Duodenal mucosa (tissue), 2 donors: ENCODE measurements at regions not wholly inside any gene's neighbourhood (a gene's known extent, or its start where the extent isn't known, plus 50 kb on each side); places are given as distances from the start of the nearest gene placed in this dataset.

Source experiments
- H3K27ac ChIP-seq: one replicate; pipeline ENCODE4 v1.7.0; 2013; ENCODE audit warnings: low read depth, low read length
- H3K27me3 ChIP-seq, 2 donors: one replicate each; pipeline ENCODE4 v1.7.0; 2013; ENCODE audit warnings: low read length in 2 of 2, control low read depth in 1 of 2; ENCODE audit not compliant: insufficient read depth in 2 of 2, control insufficient read depth in 1 of 2
- H3K36me3 ChIP-seq, 2 donors: one replicate each; pipeline ENCODE4 v1.7.0; 2013; ENCODE audit warnings: low read length in 2 of 2, control low read depth in 1 of 2; ENCODE audit not compliant: insufficient read depth in 2 of 2, control insufficient read depth in 1 of 2
- H3K4me1 ChIP-seq, 2 donors: one replicate each; pipeline ENCODE4 v1.7.0; 2013; ENCODE audit warnings: low read length in 2 of 2, control low read depth in 1 of 2; ENCODE audit not compliant: insufficient read depth in 2 of 2, control insufficient read depth in 1 of 2
- H3K4me3 ChIP-seq, 2 donors: one replicate each; pipeline ENCODE4 v1.7.0; 2013; ENCODE audit warnings: low read length in 2 of 2, low read depth in 1 of 2
- H3K9ac ChIP-seq, 2 donors: one replicate each; pipeline ENCODE4 v1.7.0; 2013; ENCODE audit warnings: low read length in 2 of 2, low read depth in 1 of 2
- H3K9me3 ChIP-seq, 2 donors: one replicate each; pipeline ENCODE4 v1.7.0; 2013; ENCODE audit warnings: low read length in 2 of 2, control low read depth in 1 of 2; ENCODE audit not compliant: control insufficient read depth in 1 of 2

DNA sequence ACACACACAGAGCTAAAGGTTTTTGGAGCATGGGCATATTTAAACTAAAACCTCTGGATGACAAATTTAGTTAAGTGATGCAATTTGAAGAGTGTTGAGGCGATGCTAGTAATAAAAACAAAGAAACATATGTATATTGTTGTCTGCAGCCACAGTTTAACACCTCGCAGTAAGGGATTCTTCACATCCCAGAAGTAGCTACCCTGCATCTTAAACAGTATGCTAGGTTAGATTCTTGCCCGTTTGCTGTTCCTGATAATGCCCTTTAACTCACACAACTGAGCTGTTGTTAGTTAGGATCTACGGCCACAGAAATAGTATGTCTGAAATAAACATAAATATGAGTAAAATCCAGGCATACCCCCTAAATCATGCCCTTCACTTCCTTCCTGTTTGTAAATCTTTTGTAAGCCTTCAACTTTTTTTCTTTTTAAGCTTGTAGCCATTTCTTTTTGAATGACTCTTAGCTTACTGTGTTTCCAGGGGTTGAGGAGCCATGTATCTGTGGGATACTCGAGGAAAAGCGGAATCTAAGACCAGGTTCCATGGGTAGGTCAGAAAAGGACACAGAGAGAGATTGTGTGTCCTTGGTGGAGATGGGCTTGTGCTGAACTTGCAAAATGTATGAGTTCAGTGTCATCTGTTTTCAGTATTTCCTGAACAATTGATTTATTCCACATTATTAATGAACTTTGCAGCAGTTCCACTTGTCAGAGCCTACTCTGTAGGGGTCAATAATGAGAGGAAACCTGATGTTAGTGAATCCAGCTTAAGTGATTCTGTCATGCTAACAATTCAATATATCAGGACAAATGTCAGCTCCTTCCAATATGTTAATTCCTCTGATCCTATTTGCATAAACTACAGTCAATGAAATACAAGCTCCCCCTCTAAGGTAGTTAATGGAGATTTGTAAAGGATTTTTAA, 349.6 kb downstream of the GPAT3 start:
- Histone ChIP-seq H3K36me3 (no peaks in the 10 kb centered on the region), H3K4me1 (no peaks in the 10 kb centered on the region)

DNA sequence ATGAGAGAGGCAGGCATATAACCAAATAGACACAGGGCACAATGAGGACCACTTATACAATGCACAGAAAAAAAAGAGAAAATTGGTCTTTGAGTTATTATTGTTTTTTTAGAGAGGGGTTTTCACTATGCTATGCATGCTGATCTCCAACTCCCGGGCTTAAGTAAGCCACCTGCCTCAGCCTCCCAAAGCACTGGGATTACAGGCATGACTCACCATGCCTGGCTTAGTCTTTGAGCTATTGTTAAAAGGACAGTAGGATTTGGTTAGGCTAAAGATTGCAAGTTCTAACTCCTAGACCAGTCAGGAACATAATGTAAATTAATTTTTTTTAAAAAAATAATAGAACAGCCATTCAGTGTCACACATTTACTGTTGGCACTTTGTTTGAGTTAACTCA, 340.1 kb downstream of the GPAT3 start:
- H3K27ac ChIP-seq = no peak overlapping the region
- H3K36me3 ChIP-seq = no peaks in the 10 kb centered on the region

More for the DNA sequence above, 349.6 kb downstream of the GPAT3 start:
- H3K9me3 ChIP-seq = no peaks in the 10 kb centered on the region
- no peak overlapping the region for H3K4me3 ChIP-seq
- H3K27ac ChIP-seq = no peak overlapping the region
- H3K27me3 ChIP-seq = no peaks in the 10 kb centered on the region
- no peak overlapping the region for H3K9ac ChIP-seq

DNA sequence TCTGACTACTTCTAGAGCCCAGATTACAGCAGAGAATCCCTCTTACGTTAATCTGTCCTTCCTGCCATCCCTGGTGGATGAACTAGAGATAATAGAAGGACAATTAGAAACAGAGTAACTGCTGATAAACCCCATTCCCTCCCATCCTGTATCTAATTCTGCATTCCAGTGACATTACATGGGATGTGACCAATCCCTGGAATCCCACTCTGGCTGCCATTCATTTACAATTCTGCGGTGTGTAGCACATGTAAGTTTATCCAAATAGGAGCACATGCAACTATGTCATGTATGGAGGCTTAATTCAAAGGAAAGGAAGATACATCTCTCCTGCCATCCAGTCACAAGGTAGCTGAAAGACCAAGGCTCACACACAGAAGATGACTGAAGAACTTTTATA, 339.5 kb downstream of the GPAT3 start:
- H3K4me1 ChIP-seq = no peaks in the 10 kb centered on the region
- H3K27me3 ChIP-seq = no peaks in the 10 kb centered on the region
- no peak overlapping the region for H3K27ac ChIP-seq
- no peaks in the 10 kb centered on the region for H3K9me3 ChIP-seq
- no peak overlapping the region for H3K9ac ChIP-seq
- H3K36me3 ChIP-seq = no peaks in the 10 kb centered on the region
- no peak overlapping the region for H3K4me3 ChIP-seq

More for the DNA sequence above, 340.1 kb downstream of the GPAT3 start:
- no peak overlapping the region for H3K4me3 ChIP-seq
- H3K9me3 ChIP-seq = no peaks in the 10 kb centered on the region
- no peak overlapping the region for H3K9ac ChIP-seq
- no peaks in the 10 kb centered on the region for H3K4me1 ChIP-seq
- H3K27me3 ChIP-seq = no peaks in the 10 kb centered on the region

DNA sequence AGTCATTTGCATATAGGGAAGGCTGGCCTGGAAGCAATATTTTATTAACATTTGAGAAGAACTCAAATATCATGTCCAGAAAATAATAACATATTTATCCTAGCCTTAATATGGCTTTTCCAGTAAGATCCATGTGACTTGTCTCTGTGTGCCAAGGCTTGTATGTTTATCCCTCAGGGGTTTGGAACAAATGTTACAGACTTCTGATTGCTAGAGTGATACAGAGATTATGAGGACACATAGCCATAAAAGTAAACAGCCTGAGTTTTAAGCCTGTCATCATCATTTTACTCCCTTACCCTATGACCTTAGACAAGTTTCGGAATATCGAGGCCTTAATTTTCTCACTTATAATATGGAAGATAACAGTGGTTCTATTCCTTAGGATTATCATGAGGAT, 338.1 kb downstream of the GPAT3 start:
- no peaks in the 10 kb centered on the region for H3K9me3 ChIP-seq
- H3K4me1 ChIP-seq = no peaks in the 10 kb centered on the region
- no peak overlapping the region for H3K27ac ChIP-seq
- H3K9ac ChIP-seq = no peak overlapping the region
- no peaks in the 10 kb centered on the region for H3K27me3 ChIP-seq
- H3K4me3 ChIP-seq = no peak overlapping the region
- no peaks in the 10 kb centered on the region for H3K36me3 ChIP-seq

DNA sequence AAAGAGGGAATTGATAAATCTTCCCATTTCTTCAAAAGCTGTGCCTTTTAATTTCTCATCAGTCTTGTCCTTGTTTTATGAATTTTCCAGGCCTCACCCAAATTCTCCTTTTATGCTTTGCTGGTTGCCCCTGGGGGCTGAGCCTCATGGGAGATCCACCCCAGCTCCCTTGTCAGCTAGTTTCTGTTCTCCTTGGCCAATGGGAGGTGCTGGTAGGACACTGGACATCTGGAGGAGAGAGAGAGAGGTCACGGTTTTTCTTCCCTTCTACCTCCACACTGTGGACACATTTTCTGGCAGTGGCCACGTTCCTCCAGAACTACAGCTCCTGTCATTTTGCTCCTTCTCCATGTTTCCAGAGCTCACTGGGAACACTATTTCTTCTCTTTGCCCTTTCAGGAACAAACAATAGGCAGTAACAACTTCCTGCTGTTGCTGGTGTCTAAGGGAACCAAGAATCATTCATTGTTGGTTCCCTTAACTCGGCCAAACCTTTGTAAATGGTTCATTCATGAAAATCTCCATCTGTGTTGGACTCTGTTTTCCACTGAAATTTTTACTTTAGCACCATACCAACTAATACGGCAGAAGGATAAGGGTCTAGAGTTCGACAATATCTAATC, 334.5 kb downstream of the GPAT3 start:
- Histone ChIP-seq H3K36me3 (no peaks in the 10 kb centered on the region), H3K4me3 (no peak overlapping the region), H3K27me3 (no peaks in the 10 kb centered on the region), H3K4me1 (no peaks in the 10 kb centered on the region), H3K9ac (no peak overlapping the region), H3K27ac (no peak overlapping the region), H3K9me3 (no peaks in the 10 kb centered on the region)

DNA sequence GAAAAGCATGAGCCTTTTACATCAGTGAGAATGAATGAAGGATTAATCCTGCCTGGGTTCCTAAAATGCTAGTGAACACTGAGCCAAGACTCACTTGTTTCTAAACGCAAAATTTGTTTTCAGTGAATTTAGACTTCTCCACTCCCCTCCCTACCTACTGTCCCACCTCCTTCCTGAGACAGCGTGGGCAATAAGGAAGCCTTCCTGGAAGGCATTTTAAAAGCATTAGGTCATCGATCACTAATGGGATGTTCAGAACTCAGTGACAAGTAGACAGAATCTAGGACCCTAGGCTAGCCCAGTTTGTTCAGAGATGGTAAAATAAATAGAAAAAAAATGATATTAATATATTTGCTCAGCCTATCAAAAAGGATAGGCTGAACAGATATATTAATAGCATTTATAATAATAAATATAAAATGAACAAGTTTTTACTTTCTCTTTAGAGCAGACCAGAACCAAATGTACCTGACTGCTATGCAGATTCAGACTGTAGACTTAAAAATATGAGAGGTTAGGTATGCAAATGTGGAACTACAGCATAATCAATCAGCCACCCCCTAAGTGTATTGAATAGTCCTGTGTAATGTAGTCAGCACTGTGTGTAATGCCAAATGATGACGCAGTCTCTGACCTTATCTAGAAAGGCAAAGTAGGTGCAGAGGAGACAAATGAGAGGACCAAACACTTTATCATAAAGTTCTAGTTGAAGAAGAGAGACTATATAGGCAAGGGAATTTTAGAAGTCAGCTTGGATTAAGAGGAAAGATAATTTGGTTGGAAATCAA, 331.1 kb downstream of the GPAT3 start:
- no peak overlapping the region for H3K4me3 ChIP-seq
- H3K9me3 ChIP-seq = no peaks in the 10 kb centered on the region
- no peaks in the 10 kb centered on the region for H3K4me1 ChIP-seq
- H3K27ac ChIP-seq = no peak overlapping the region
- no peaks in the 10 kb centered on the region for H3K27me3 ChIP-seq
- H3K9ac ChIP-seq = no peak overlapping the region
- no peaks in the 10 kb centered on the region for H3K36me3 ChIP-seq

DNA sequence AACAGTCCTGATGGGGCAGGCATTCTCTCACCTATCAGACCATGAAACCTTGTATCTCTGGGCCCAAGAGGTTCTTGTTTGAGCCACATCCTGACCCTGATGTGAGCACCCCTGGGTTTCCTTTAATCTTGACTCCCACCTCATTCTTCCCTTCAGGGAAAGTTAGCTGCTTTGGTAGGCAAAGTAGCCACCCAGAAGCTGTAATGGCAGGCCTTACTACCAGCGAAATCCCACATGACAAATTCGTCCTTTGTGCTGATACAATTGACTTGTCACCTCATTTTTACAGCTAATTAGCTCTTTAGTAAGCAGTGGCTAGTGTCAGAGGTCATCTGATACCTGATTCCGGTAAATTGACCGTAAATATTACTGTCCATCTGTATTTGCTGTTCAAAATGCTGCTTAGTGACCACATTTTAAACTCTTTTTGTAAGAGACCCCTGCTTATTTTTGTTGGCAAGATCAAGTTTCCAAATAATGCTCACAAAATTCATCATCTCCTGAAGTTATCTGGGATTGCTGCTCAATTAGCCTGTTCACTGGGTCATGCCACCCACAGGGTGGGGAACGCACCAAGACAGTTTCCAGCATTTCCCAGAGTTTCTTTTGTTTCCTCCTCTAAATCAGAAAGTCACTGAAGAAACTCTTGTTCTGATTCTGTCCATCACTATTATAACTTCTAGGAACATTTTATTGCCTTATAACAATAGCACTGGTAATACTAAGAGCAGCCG, 329.7 kb downstream of the GPAT3 start:
- H3K9me3 ChIP-seq = no peaks in the 10 kb centered on the region
- no peak overlapping the region for H3K9ac ChIP-seq
- no peak overlapping the region for H3K4me3 ChIP-seq
- H3K36me3 ChIP-seq = no peaks in the 10 kb centered on the region
- H3K27ac ChIP-seq = no peak overlapping the region
- H3K27me3 ChIP-seq = no peaks in the 10 kb centered on the region
- no peaks in the 10 kb centered on the region for H3K4me1 ChIP-seq

DNA sequence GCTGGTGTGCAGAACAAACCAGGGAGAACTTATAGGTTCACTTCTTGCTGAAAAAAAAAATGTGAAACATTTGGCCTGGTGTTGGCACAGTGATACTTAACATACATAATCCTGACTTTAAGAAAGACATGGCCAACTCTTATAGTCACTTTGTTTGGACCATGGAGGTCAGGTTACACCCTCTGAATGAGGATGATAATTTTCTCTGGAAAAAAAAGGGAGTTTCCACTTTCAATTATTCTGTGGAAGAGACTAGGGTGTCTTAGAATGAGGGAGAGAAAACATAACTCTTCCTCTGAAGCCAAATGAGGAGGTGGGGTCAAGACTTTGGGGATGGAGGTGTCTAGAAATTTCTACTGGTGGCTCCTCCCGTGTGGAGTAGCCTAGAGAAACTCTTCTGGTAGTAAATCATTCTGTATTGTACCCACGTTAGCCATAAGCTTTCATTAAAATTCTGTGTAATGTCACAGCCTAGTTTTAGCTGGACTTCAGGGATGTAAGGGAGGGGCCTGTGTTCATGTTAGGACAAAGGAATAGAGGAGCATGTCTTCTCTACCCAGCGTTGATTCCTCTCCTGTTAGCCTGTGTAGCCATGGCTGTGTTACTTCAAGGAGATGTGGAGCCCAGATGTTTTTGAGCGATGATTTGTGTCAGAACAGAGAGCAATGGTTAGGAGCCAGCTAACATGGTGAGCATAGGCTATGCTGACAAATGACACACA, 328.3 kb downstream of the GPAT3 start:
- H3K4me1 ChIP-seq = no peaks in the 10 kb centered on the region
- H3K27ac ChIP-seq = no peak overlapping the region
- no peak overlapping the region for H3K9ac ChIP-seq
- H3K9me3 ChIP-seq = no peaks in the 10 kb centered on the region
- H3K4me3 ChIP-seq = no peak overlapping the region
- no peaks in the 10 kb centered on the region for H3K36me3 ChIP-seq
- H3K27me3 ChIP-seq = no peaks in the 10 kb centered on the region

DNA sequence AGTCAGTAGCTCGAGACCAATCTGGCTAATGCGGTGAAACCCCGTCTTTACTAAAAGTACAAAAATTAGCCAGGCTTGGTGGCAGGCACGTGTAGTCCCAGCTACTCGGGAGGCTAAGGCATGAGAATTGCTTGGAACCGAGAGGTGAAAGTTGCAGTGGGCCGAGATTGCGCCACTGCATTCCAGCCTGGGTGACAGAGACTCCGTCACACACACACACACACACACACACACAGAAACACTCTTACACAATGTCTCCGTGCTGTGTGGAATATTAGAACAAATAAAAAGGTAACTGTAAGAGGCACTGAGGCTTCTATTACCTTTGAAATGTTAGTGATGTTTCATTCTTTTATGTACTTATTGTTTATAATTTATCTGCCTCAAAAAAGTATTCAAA, 326.6 kb downstream of the GPAT3 start:
- Histone ChIP-seq H3K4me1 (no peaks in the 10 kb centered on the region), H3K27me3 (no peaks in the 10 kb centered on the region), H3K36me3 (no peaks in the 10 kb centered on the region), H3K4me3 (no peak overlapping the region), H3K9ac (no peak overlapping the region), H3K27ac (no peak overlapping the region), H3K9me3 (no peaks in the 10 kb centered on the region)
